ENCODE measurements at regions not wholly inside any gene's neighbourhood (a gene's known extent, or its start where the extent isn't known, plus 50 kb on each side); places are given as distances from the start of the nearest gene placed in this dataset.
"Not testable (repeated sequence)": the region's sequence is repeated elsewhere in the genome, so short reads cannot be mapped to it uniquely, and the experiment has no call there.

DNA sequence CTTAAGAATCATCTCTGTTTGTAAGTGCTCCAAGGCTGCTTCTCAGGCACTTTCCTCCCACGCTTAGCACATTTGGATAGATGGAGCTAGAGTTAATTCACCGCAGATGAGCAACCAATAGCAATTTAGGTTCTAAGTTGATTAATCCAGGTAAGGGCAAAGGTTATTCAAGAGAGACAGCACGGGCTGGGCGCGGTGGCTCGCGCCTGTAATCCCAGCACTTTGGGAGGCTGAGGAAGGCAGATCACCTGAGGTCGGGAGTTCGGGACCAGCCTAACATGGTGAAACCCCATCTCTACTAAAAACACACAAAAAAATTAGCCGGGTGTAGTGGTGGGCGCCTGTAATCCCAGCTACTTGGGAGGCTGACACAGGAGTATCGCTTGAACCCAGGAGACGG lies 54.5 kb upstream of the UNC13C start:
- H3K4me3 ChIP-seq; DNase-seq (ENCODE audit: low spot score): not testable (repeated sequence)

DNA sequence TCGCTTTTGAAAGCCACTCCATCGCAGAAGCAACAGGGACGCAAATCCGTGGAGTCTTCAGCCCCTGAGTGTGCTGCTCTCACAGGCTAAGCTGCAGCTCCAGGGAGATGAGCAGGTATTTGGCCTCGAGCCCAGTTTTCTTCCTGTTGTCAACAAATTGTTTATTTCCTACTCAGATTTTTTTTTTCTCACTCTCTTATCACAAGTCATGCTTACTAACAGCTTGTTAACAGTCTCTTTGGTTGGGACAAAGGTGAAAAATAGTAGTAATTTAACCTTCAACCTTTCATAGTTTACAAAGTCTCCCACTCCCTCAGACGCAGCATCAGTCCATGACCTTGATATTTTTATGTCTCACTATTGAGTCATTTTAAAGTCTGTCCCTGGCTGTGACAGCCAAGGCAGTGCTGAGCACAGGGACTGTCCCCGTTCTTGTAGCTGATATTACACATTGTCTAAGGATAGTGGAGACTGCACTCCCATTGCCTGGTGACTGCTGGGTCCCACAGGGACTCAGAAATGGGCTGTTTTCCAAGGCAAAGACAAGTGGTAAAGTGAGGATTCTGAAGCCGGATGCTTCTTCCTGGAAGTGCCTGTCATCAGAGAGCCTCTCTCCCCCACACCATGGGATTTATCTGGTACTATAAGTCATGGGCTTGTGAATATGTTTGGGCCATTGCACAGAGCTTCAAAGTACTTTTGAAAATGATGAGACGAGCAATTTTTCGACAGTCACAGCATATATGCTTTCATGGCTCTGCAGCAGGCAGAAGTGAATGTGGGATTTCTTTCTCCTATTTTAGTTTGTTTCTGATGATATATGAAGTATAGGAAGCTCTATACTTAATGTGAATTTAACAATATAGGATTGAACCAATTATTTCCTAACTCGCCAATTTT lies 59.8 kb upstream of the UNC13C start:
- Histone ChIP-seq H3K4me3 (no peak overlapping the region), H3K27ac (no peak overlapping the region)
- DNase-seq (ENCODE audit: low spot score), result no peak
- TF ChIP-seq, protein P1, sequence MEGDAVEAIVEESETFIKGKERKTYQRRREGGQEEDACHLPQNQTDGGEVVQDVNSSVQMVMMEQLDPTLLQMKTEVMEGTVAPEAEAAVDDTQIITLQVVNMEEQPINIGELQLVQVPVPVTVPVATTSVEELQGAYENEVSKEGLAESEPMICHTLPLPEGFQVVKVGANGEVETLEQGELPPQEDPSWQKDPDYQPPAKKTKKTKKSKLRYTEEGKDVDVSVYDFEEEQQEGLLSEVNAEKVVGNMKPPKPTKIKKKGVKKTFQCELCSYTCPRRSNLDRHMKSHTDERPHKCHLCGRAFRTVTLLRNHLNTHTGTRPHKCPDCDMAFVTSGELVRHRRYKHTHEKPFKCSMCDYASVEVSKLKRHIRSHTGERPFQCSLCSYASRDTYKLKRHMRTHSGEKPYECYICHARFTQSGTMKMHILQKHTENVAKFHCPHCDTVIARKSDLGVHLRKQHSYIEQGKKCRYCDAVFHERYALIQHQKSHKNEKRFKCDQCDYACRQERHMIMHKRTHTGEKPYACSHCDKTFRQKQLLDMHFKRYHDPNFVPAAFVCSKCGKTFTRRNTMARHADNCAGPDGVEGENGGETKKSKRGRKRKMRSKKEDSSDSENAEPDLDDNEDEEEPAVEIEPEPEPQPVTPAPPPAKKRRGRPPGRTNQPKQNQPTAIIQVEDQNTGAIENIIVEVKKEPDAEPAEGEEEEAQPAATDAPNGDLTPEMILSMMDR (IDR thresholded peaks at IDR 0.05), result no peak

More for the DNA sequence above, 54.5 kb upstream of the UNC13C start:
- not testable (repeated sequence) for H3K27ac ChIP-seq

DNA sequence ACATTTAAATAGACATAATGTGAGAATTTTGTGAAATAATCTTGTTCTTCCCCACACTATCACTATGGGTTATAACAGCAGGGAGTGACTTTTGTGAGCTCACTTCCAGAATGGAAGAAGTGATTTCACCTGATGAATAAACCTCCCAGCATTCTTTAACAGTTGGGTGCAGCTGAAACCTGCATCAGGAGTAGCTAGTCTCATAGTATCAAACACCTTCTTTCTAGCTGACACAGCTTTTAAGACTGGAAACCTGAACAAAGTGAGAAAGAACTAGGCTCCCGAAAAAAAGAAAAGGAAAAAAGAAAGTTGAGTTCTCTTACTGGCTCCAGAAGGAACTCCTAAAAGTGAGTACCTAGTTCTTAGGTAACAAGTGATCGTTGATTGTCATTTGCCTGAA lies 61.1 kb upstream of the UNC13C start:
- no peak overlapping the region for H3K27ac ChIP-seq
- TF ChIP-seq, protein P1 (IDR thresholded peaks at IDR 0.05), result no peak
- no peak overlapping the region for H3K4me3 ChIP-seq
- DNase-seq (ENCODE audit: low spot score), result no peak

DNA sequence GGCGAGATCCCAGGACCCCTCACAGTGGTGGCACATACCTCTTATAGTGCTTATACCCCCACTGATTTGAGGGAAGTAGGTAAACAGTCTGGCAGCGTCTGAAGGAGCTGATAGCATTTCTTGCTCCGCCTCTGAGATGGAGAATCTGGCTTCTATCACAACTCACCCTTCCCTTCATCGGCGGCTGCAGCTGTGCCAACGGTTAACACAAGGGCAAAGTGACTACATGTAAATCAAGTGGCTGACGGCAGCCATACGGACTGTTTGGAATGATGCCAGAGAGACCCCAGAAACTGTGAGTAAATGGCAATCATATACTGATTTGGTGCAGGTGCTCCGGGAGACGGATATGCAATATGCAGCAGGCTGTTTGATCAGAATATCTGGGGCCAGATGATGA lies 66.8 kb upstream of the UNC13C start:
- Histone ChIP-seq H3K27ac (no peak overlapping the region), H3K4me3 (no peak overlapping the region)
- DNase-seq (ENCODE audit: low spot score), result no peak
- TF ChIP-seq, protein P1 (IDR thresholded peaks at IDR 0.05), result no peak

DNA sequence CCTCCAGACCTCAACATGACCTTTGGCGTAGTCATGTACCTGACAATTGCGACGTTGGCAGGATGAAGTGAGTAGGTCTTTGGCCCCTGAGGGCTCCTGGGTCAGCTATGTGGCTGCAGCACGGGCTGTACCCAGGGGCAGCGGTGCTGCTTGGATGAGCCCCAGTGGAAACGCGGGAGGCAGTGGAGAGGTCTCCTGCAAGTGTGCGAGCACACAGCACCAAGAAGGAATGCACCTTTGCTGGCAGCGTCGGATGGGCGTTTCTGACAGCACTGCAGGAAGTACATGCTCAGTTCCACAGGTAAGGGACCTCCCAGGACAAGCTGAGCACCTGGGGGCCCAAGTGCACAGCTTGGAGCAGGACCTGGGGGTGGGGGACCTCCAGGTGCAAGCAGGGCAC lies 67.4 kb upstream of the UNC13C start:
- no peak for DNase-seq (ENCODE audit: low spot score)
- H3K4me3 ChIP-seq, result no peak overlapping the region
- no peak overlapping the region for H3K27ac ChIP-seq
- TF ChIP-seq, protein P1 (IDR thresholded peaks at IDR 0.05), result no peak

DNA sequence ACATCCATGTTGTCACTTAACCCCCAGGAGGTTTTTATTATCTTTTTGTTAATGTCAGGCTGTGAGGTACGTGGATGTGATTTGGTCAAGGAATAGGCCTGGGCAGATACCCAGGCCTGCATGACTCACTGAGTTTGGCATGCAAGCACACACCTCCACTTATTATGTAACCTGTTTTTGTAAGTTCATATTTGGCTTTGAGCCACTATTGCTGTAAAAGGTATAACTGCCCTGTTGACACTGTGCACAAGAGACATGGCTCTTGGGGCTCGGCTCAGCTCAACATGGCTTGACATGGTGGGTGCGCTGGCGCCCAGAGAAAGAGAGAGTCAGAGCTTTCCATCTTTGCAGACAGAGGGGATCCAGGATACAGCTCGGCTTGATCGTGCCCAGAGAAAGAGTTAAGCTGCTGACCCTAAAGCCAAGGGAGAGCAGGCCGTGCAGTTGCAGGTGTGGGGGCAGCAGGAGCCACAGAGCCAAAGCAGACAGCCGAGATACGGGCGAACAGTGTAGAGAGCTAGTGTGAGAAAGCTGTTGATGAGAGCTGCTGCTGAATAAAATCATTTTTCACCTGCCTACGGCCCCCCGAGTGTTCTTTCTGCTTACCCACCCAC lies 67.9 kb upstream of the UNC13C start:
- DNase-seq (ENCODE audit: low spot score), result no peak
- H3K4me3 ChIP-seq, result no peak overlapping the region
- no peak overlapping the region for H3K27ac ChIP-seq
- TF ChIP-seq, protein P1 (IDR thresholded peaks at IDR 0.05), result no peak

DNA sequence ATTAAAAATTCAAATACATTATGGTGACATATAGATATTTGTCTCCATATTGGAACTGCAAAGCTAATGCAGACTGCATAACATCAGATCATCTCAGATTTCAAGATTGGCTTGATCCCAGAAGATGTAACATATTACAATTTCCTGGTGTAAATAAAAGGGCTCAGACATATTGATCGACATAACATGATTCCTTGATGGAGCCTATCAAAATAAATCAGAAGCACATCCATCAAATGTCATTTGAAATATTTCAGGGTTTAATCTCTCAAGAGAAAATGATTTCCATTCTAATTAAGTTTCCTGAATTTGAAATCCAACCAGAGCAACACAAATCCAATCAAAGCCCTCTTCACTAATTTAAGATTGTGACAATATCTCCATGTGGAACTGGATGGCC lies 75.1 kb upstream of the UNC13C start:
- no peak for DNase-seq (ENCODE audit: low spot score)
- H3K4me3 ChIP-seq, result no peak overlapping the region
- H3K27ac ChIP-seq, result no peak overlapping the region
- TF ChIP-seq, protein P1 (IDR thresholded peaks at IDR 0.05), result no peak

DNA sequence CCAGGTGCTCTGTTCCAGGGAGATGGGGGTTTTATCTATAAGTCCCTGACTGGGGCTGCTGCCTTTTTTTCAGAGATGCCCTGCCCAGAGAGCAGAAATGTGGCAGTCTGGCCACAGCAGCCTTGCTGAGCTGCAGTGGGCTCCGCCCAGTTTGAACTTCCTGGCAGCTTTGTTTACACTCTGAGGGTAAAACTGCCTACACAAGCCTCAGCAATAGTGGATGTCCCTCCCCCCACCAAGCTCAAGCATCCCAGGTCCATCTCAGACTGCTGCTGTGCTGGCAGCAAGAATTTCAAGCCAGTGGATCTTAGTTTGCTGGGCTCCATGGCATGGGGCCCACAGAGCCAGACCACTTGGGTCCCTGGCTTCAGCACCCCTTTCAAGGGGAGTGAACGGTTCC lies 84.8 kb upstream of the UNC13C start:
- DNase-seq (ENCODE audit: low spot score); H3K27ac ChIP-seq; H3K4me3 ChIP-seq: not testable (repeated sequence)

DNA sequence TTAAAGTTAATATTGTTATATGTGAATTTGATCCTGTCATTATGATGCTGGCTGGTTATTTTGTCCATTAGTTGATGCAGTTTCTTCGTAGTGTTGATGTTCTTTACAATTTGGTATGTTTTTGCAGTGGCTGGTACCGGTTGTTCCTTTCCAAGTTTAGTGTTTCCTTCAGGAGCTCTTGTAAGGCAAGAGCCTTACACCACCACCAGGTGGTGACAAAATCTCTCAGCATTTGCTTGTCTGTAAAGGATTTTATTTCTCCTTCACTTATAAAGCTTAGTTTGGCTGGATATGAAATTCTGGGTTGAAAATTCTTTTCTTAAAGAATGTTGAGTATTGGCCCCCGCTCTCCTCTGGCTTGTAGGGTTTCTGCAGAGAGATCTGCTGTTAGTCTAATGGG lies 86.4 kb upstream of the UNC13C start:
- not testable (repeated sequence) for DNase-seq (ENCODE audit: low spot score); H3K27ac ChIP-seq; H3K4me3 ChIP-seq
